Tibial nerve (tissue), 4 donors: ENCODE measurements at regions not wholly inside any gene's neighbourhood (a gene's known extent, or its start where the extent isn't known, plus 50 kb on each side); places are given as distances from the start of the nearest gene placed in this dataset.

Source experiments
- EP300 ChIP-seq, 2 donors: sonication (generic); formaldehyde crosslinking; IDR thresholded peaks; one replicate each; pipeline ENCODE4 v1.6.1; 2017; ENCODE audit warnings: antibody characterized with exemption in 2 of 2, mild to moderate bottlenecking in 1 of 2
- TF ChIP-seq, protein P1 (sequence below), 5 experiments: fragments of 200-600 bp in 3 of 5; fragments of 450-650 bp in 2 of 5; sonication (generic) in 3 of 5; IDR thresholded peaks; one replicate each; pipeline ENCODE4 v1.5.1; 2016 to 2019; ENCODE audit warnings: antibody characterized with exemption in 5 of 5, mild to moderate bottlenecking in 3 of 5, moderate library complexity in 2 of 5

DNA sequence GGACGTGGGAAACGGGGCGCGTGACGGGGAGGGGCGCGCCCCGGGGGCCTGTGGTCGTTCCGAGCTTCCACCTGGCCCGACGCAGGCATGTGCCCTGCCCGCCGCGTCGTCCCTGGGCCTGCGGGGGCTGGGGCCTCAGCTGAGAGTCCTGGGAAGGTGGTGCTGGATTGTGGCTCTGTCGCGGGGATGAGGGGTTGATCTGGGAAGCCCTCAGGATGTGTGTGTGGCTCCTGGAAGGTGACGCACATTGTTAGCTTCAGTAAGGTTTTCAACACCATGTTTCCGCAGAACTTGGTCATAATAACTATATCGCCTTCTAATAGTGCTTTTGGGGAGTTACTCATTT, 589.1 kb downstream of the MTRR start:
- TF ChIP-seq, protein P1, sequence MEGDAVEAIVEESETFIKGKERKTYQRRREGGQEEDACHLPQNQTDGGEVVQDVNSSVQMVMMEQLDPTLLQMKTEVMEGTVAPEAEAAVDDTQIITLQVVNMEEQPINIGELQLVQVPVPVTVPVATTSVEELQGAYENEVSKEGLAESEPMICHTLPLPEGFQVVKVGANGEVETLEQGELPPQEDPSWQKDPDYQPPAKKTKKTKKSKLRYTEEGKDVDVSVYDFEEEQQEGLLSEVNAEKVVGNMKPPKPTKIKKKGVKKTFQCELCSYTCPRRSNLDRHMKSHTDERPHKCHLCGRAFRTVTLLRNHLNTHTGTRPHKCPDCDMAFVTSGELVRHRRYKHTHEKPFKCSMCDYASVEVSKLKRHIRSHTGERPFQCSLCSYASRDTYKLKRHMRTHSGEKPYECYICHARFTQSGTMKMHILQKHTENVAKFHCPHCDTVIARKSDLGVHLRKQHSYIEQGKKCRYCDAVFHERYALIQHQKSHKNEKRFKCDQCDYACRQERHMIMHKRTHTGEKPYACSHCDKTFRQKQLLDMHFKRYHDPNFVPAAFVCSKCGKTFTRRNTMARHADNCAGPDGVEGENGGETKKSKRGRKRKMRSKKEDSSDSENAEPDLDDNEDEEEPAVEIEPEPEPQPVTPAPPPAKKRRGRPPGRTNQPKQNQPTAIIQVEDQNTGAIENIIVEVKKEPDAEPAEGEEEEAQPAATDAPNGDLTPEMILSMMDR (IDR thresholded peaks at IDR 0.05): no peak
- TF ChIP-seq EP300 (IDR thresholded peaks at IDR 0.05): no peak
